Karpas-422 (cell line): ENCODE measurements at regions not wholly inside any gene's neighbourhood (a gene's known extent, or its start where the extent isn't known, plus 50 kb on each side); places are given as distances from the start of the nearest gene placed in this dataset.
A peak's percentile ranks its signal among the peaks of the same experiment; 100 is the strongest.

Source experiments
- DNase-seq: peaks from one replicate; pipeline ENCODE4 v3.0.0-alpha.2; 2015
- H2AFZ ChIP-seq: fragments of 200-600 bp; sonication (generic); 2 replicates; pipeline ENCODE4 v1.6.1; 2014; ENCODE audit warnings: antibody characterized with exemption, low read length, mixed read lengths
- H3K27ac ChIP-seq: fragments of 200-600 bp; sonication (generic); 2 replicates; pipeline ENCODE4 v1.5.1; 2014; ENCODE audit warnings: mild to moderate bottlenecking, low read length, moderate library complexity
- H3K27me3 ChIP-seq: fragments of 200-600 bp; sonication (generic); 2 replicates; pipeline ENCODE4 v1.6.1; 2014; ENCODE audit warnings: low read length, mixed read lengths
- H3K36me3 ChIP-seq: fragments of 200-600 bp; sonication (generic); 2 replicates; pipeline ENCODE4 v1.6.1; 2014; ENCODE audit warnings: low read length, mixed read lengths; ENCODE audit not compliant: insufficient read depth
- H3K4me1 ChIP-seq: fragments of 200-600 bp; sonication (generic); 2 replicates; pipeline ENCODE4 v1.6.1; 2014; ENCODE audit warnings: mild to moderate bottlenecking, low read length, mixed read lengths
- H3K4me2 ChIP-seq: fragments of 200-600 bp; sonication (generic); 2 replicates; pipeline ENCODE4 v1.6.1; 2014; ENCODE audit warnings: low read length, low read depth, mild to moderate bottlenecking; ENCODE audit not compliant: poor library complexity, severe bottlenecking
- H3K4me3 ChIP-seq: fragments of 200-600 bp; sonication (generic); 2 replicates; pipeline ENCODE4 v1.5.1; 2014; ENCODE audit warnings: mild to moderate bottlenecking, antibody characterized with exemption, low read length, mixed read lengths
- H3K79me2 ChIP-seq: fragments of 200-600 bp; sonication (generic); 2 replicates; pipeline ENCODE4 v1.6.1; 2014; ENCODE audit warnings: mild to moderate bottlenecking, low read length, mixed read lengths
- H3K9ac ChIP-seq: fragments of 200-600 bp; sonication (generic); 2 replicates; pipeline ENCODE4 v1.6.0; 2014; ENCODE audit warnings: low read length
- H3K9me2 ChIP-seq: fragments of 200-600 bp; sonication (generic), shearing (Covaris generic); replicated peaks from 2 replicates; pipeline ENCODE4 v1.6.0; 2014; ENCODE audit warnings: mild to moderate bottlenecking, low read length, moderate library complexity; ENCODE audit not compliant: insufficient read depth
- H3K9me3 ChIP-seq: fragments of 300-700, 200-600 bp; sonication (generic); 2 replicates; pipeline ENCODE4 v1.6.1; 2014; ENCODE audit warnings: low read length, mixed read lengths
- H4K20me1 ChIP-seq: fragments of 200-600 bp; sonication (generic); 2 replicates; pipeline ENCODE4 v1.6.1; 2014; ENCODE audit warnings: mild to moderate bottlenecking, antibody characterized with exemption, low read length, low read depth; ENCODE audit not compliant: insufficient read depth

- H3K27me3 ChIP-seq = no peaks in the 10 kb centered on the region
- no peak overlapping the region for H3K9ac ChIP-seq
- peaks cover 10% of the 10 kb centered on the region for H3K4me1 ChIP-seq
- no peak overlapping the region for H2AFZ ChIP-seq
- no peaks in the 10 kb centered on the region for H3K79me2 ChIP-seq
- no peak overlapping the region for H3K4me3 ChIP-seq
- no peaks in the 10 kb centered on the region for H3K36me3 ChIP-seq
- H4K20me1 ChIP-seq = no peaks in the 10 kb centered on the region
- H3K4me2 ChIP-seq = no peak overlapping the region
- H3K27ac ChIP-seq = no peak overlapping the region
- DNase-seq = no peak
- no peaks in the 10 kb centered on the region for H3K9me3 ChIP-seq
- no peaks in the 10 kb centered on the region for H3K9me2 ChIP-seq
Observed at GRCh38 chr12:25376985-25377384, 126.3 kb upstream of the KRAS start.

GRCh38 chr12:25376407-25376806 is 125.7 kb upstream of the KRAS start:
- Histone ChIP-seq H2AFZ (no peak overlapping the region), H3K27ac (no peak overlapping the region), H3K36me3 (no peaks in the 10 kb centered on the region), H3K9me2 (no peaks in the 10 kb centered on the region), H3K27me3 (no peaks in the 10 kb centered on the region), H3K4me3 (no peak overlapping the region), H3K9ac (no peak overlapping the region), H3K79me2 (no peaks in the 10 kb centered on the region), H4K20me1 (no peaks in the 10 kb centered on the region), H3K4me2 (no peak overlapping the region), H3K4me1 (peaks cover 10% of the 10 kb centered on the region), H3K9me3 (no peaks in the 10 kb centered on the region)
- no peak for DNase-seq

DNA sequence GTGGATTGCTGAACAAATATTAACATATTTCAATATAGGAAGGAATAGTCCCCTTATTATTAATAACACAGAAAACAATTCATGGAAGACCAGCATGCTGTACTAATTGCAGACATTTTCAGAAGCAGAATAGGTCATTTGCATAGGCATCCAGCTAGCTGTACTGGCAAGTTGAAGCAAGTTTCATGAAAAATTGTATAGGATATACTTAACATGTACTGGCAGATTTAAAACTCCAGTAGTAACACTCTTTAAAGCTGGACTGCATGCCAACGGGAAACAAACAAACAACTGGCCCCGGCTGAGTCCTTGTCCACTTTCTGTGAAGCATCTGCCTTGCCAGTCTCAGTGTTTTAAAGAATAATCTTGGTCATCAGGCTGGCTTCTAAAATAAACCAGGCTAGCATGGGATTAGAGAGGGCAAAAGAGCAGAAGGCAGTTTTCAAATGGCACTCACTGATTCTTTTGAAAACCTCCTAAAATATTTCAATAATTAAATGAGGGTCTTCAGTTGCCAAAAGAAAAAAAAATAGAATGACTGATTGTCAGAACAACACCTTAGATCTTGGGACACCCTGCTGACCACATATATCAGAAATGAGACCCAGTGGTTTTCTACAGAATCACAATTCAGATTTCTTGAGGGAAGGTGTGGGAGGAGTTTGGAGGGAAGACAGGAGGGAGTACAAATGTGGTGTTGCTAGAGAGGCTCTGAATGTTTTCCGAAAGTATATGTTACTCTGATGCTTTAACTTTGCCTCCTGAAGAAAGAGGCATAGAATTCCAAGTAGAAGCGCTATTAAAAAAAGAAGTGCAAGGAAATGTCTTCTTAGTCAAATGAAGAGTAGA is 122.5 kb upstream of the KRAS start:
- no peak overlapping the region for H3K27ac ChIP-seq
- DNase-seq = no peak
- H3K4me3 ChIP-seq = no peak overlapping the region

DNA sequence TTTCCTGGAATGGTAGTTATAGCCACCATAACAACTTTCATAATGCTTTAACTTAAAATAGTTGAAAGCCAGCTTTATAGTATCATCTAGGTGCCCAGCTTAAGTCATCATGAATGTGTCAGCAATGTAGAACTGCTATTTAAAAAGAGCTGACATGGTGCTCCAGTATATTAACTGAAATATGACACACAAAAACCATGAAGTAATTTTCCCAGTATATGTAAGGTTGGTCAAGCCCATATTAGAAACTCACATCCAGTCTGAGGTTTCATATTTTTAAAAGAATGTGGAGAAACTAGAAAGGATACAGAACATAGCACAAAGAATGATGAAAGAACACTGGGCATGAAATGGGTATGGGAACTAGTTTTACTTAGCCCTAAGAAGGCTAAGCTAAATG is 121.3 kb upstream of the KRAS start:
- Histone ChIP-seq H4K20me1 (no peaks in the 10 kb centered on the region), H3K4me2 (no peak overlapping the region), H3K27me3 (no peaks in the 10 kb centered on the region), H2AFZ (no peak overlapping the region), H3K9me2 (no peaks in the 10 kb centered on the region), H3K9me3 (no peaks in the 10 kb centered on the region), H3K4me3 (no peak overlapping the region), H3K36me3 (no peaks in the 10 kb centered on the region), H3K4me1 (peaks cover 8% of the 10 kb centered on the region), H3K9ac (no peak overlapping the region), H3K79me2 (no peaks in the 10 kb centered on the region), H3K27ac (no peak overlapping the region)
- DNase-seq = no peak

More for the DNA sequence above, 122.5 kb upstream of the KRAS start:
- Histone ChIP-seq H3K27me3 (no peaks in the 10 kb centered on the region), H2AFZ (no peak overlapping the region), H3K4me2 (no peak overlapping the region), H3K9ac (no peak overlapping the region), H3K9me2 (no peaks in the 10 kb centered on the region), H3K9me3 (no peaks in the 10 kb centered on the region), H4K20me1 (no peaks in the 10 kb centered on the region), H3K4me1 (peaks cover 10% of the 10 kb centered on the region), H3K36me3 (no peaks in the 10 kb centered on the region), H3K79me2 (no peaks in the 10 kb centered on the region)

GRCh38 chr12:25368557-25368956 is 117.8 kb upstream of the KRAS start:
- H3K9me3 ChIP-seq = no peaks in the 10 kb centered on the region
- H3K27ac ChIP-seq = no peak overlapping the region
- no peaks in the 10 kb centered on the region for H3K79me2 ChIP-seq
- no peak overlapping the region for H3K9ac ChIP-seq
- H3K36me3 ChIP-seq = no peaks in the 10 kb centered on the region
- H3K4me3 ChIP-seq = no peak overlapping the region
- DNase-seq = no peak
- no peaks in the 10 kb centered on the region for H4K20me1 ChIP-seq
- no peak overlapping the region for H2AFZ ChIP-seq
- no peak overlapping the region for H3K4me2 ChIP-seq
- peaks cover 20% of the 10 kb centered on the region for H3K4me1 ChIP-seq
- H3K9me2 ChIP-seq = no peaks in the 10 kb centered on the region
- no peaks in the 10 kb centered on the region for H3K27me3 ChIP-seq

GRCh38 chr12:25366122-25366521 is 115.4 kb upstream of the KRAS start:
- no peak overlapping the region for H2AFZ ChIP-seq
- H4K20me1 ChIP-seq = no peaks in the 10 kb centered on the region

DNA sequence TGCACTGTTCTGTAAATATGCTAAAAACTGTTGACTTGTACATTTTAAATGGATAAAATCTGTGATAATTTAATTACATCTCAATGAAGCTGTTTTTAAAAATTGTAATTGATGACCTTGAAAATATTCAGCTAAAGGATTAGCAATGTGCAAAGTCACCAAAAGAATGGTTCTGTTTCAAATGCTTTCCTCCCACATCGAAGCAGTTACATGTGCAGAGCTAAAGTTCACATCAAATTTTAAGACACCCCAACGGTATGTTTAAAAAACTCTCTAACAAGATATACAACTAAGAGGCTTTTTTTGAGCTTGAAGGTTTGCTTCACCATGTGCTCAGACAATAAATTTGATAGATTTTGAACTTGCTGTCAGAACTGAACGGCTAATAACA is 114.6 kb upstream of the KRAS start:
- no peaks in the 10 kb centered on the region for H3K27me3 ChIP-seq
- H3K9ac ChIP-seq = no peak overlapping the region
- H3K79me2 ChIP-seq = no peaks in the 10 kb centered on the region
- H3K4me3 ChIP-seq = no peak overlapping the region
- no peaks in the 10 kb centered on the region for H3K9me2 ChIP-seq
- no peak for DNase-seq
- peak overlapping the region; percentile 23 for H3K4me2 ChIP-seq
- no peaks in the 10 kb centered on the region for H3K9me3 ChIP-seq
- no peaks in the 10 kb centered on the region for H4K20me1 ChIP-seq
- peaks cover 12% of the 10 kb centered on the region for H3K4me1 ChIP-seq
- H3K36me3 ChIP-seq = no peaks in the 10 kb centered on the region
- no peak overlapping the region for H3K27ac ChIP-seq
- H2AFZ ChIP-seq = peak overlapping the region; percentile 5; the same call in 1 of the 2 replicates

More at GRCh38 chr12:25366122-25366521, 115.4 kb upstream of the KRAS start:
- H3K79me2 ChIP-seq = no peaks in the 10 kb centered on the region
- H3K4me3 ChIP-seq = no peak overlapping the region
- no peaks in the 10 kb centered on the region for H3K27me3 ChIP-seq
- H3K9ac ChIP-seq = no peak overlapping the region
- no peak for DNase-seq
- no peaks in the 10 kb centered on the region for H3K9me3 ChIP-seq
- H3K36me3 ChIP-seq = no peaks in the 10 kb centered on the region
- peaks cover 12% of the 10 kb centered on the region for H3K4me1 ChIP-seq
- H3K4me2 ChIP-seq = no peak overlapping the region
- no peak overlapping the region for H3K27ac ChIP-seq
- no peaks in the 10 kb centered on the region for H3K9me2 ChIP-seq

DNA sequence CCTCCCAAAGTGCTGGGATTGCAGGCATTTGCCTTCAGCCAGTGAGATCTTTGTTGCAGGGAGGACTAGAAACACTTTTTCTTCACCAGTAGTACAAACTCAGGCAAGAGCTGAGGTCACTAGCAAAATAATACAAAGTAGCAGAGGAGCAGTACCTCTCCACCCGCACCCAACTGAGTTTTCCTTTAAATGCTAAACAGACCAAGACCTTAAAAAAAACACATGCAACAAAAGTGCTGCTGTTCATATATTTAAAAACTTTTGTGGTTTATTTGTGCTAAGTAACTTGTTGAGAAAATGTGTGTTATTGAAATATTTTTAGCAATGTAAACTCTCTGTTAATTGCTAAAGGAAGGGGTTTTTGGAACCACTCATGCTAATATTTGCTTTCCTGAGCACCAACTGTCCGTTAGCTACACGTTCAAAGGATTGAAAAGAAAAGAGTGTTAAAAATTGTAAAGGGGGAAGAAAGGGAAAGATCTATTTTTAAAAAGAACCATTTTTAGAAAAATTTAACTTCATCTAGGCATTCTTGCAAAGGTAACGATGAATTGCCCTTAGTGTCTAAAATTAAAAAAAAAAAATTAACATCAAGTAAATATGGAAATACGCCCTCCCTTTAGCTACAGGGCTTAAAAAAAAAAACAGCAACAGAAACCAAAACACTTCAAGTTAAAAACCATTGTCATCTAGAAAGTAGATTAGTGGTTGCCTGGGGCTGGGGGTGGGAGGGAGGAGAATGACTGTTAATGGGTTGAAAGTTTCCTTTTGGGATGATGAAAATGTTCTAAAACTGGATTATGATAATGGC is 114.0 kb upstream of the KRAS start:
- H3K27me3 ChIP-seq = no peaks in the 10 kb centered on the region
- H3K9me2 ChIP-seq = no peaks in the 10 kb centered on the region
- no peak overlapping the region for H3K9ac ChIP-seq
- no peak overlapping the region for H3K27ac ChIP-seq
- no peaks in the 10 kb centered on the region for H3K79me2 ChIP-seq
- H3K4me3 ChIP-seq = no peak overlapping the region
- DNase-seq = no peak
- no peaks in the 10 kb centered on the region for H3K9me3 ChIP-seq
- no peak overlapping the region for H2AFZ ChIP-seq
- peaks cover 12% of the 10 kb centered on the region for H3K4me1 ChIP-seq
- H4K20me1 ChIP-seq = no peaks in the 10 kb centered on the region
- no peaks in the 10 kb centered on the region for H3K36me3 ChIP-seq
- peak overlapping the region; percentile 23 for H3K4me2 ChIP-seq
